ENCODE measurements at regions not wholly inside any gene's neighbourhood (a gene's known extent, or its start where the extent isn't known, plus 50 kb on each side); places are given as distances from the start of the nearest gene placed in this dataset.
"Not testable (repeated sequence)": the region's sequence is repeated elsewhere in the genome, so short reads cannot be mapped to it uniquely, and the experiment has no call there.

DNA sequence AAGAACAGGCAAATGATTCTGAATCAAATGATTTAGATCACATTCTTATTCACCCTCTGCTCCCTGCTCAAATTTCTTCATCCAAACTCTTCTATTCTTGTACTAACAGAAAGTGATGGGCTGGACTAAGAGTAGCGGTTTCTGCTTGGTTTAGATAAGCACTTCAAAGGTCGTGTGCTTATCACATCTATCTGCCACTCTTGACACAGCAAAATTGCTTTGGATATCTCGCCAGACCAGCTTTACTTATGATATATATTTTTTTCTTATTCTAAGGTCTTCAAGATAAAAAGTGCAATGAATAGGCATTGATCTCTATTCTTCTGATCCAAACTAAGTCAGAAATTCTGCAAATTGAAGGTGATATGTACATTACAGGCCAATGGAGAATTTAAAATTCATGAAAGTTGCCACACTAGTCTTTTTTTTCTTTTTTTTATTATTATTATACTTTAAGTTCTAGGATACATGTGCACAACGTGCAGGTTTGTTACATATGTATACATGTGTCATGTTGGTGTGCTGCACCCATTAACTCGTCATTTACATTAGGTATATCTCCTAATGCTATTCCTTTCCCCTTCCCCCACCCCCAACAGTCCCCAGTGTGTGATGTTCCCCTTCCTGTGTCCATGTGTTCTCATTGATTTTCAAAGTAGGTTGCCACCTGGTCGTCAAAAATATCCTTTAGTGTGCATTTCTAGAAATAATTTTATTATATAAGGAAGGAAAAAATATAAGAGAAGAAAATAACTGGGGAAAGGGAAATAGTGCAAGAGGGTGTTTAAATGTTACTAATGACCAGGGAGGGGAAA is 1941.0 kb upstream of the RAG2 start:
- no peak for DNase-seq

DNA sequence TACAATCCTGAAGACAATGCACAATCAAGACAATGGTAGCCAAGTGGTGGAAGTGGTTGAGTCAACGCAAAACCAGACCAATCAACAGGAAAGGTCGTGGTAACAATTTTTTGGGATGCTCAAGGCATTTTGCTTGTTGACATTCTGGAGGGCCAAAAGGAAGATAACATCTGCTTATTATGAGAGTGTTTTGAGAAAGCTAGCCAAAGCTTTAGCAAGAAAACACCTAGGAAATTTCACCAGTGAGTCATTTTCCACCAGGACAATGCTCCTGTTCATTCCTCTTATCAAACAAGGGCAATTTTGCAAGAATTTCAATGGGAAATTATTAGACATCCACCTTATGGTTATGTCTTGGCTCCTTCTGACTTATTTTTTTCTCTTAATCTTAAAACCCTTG is 1932.2 kb upstream of the RAG2 start:
- DNase-seq, result no peak

DNA sequence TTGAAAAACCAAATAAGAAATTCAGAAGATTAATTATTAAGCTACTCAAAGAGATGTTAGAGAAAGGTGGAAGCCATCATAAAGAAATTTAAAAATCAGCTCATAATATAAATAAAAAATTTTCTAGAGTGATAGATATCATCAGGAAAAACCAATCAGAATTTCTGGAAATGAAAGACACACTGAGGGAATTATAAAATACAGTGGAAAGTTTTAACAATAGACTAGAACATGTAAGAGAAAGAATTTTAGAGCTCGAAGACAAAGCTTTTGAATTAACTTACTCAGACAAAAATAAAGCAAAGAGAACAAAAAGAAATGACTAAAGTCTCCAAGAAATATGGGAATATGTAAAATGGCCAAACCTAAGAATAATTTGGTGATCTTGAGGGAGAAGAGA is 1926.9 kb upstream of the RAG2 start:
- no peak for DNase-seq

DNA sequence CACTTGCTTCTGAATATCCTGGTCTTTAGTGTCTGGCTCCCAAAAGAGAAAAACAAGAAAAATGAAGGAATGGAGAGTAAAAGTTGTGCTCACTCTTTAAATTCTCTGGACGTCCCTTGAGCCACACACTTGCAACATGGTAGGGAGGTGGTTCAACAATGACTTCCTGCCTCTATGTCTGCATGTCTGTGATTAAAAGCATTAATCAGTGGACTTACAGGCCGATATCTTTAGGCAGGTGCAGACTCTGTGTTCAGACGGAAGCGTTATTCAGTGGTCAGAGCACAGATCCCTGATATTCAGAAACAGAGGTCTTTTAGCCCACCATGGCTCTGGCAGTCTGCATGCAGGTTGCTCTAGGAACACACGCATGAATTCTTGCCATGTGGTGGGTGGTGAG is 1920.0 kb upstream of the RAG2 start:
- DNase-seq, result no peak

DNA sequence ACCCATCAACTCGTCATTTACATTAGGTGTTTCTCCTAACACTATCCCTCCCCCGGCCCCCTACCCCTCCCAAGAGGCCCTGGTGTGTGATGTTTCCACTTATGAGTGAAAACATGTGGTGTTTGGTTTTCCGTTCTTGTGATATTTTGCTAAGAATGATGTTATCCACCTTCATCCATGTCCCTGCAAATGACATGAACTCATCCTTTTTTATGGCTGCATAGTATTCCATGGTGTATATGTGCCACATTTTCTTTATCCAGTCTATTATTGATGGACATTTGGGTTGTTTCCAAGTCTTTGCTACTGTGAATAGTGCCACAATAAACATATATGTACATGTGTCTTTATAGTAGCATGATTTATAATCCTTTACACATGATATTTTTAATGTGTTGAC is 1914.8 kb upstream of the RAG2 start:
- not testable (repeated sequence) for DNase-seq

DNA sequence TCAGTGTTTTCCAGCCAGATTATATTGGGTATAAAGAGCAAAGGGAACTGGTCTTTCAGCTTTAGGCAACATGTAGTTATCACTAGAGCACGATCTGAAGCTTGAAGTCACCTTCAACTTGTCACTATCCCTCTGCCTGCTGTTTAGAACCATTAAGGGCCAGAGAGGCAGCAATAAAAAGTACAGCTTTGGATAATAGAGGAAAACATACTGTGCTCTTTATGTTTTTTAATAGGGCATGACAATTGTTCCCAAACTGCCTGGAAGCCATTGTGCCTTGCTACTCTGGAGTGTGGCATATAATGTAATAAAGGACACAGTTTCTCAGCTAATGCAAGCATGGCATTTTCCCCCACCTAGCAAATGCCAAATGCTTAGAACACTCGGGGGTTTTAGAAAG is 1912.0 kb upstream of the RAG2 start:
- no peak for DNase-seq

DNA sequence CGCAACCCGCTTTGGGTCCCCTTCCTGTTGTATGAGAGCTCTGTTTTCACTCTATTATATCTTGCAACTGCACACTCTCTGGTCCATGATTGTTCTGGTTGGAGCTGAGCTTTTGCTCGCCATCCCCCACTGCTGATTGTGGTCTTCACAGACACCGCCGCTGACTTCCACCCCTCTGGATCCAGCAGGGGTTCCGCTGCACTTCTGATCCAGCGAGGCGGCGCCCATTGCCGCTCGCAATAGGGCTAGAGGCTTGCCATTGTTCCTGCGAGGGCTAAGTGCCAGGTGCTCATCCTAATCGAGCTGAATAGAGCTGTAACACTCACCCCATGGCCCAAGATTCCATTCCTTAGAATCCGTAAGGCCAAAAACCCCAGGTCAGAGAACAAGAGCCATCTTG is 1905.8 kb upstream of the RAG2 start:
- no peak for DNase-seq

DNA sequence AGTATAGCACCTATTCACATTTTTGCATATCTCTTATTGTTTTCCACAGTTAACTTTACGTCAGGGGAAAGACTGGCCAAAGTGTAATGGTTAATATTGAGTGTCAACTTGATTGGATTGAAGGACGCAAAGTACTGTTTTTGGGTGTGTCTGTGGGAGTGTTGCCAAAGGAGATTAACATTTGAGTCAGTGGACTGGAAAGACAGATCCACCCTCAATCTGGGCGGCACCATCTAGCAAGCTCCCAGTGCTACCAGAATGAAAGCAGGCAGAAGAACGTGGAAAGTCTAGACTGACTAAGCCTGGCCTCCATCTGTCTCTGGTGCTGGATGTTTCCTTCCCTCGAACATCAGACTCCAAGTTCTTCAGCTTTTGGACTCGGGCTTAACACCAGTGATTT is 1900.7 kb upstream of the RAG2 start:
- DNase-seq, result no peak

DNA sequence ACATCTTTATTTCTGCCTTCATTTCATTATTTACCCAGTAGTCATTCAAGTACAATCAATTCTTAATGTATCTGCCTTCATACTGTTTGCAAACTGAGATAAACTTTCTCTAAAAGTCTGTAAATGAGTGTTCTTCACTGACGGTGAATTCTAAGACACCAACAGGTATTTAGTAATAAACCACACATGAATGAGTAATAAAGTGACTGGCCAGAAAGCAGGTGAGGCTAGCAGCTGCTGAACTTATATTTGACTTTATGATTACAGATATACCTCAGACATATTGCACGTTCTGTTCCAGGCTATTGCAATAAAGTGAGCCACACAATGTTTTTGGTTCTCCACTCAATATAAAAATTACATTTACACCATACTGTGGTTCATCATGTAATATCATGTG is 1894.0 kb upstream of the RAG2 start:
- DNase-seq, result no peak

DNA sequence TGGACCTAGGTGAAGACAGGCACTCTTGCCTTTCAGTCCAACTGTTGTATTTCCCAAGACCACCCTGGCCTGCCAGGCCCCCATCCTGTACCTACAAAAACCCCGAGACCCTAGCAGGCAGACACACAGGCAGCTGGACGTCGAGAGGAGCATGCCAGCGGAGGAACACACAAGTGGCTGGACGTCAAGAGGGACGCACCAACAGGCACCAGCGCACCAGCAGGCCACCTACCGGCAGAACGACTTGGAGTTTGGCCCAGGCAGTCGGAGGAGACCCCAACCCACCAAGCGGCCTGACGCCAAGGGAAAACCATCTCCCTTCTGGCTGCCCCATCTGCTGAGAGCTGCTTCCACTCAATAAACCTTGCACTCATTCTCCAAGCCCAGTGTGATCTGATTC is 1883.4 kb upstream of the RAG2 start:
- DNase-seq, result no peak

DNA sequence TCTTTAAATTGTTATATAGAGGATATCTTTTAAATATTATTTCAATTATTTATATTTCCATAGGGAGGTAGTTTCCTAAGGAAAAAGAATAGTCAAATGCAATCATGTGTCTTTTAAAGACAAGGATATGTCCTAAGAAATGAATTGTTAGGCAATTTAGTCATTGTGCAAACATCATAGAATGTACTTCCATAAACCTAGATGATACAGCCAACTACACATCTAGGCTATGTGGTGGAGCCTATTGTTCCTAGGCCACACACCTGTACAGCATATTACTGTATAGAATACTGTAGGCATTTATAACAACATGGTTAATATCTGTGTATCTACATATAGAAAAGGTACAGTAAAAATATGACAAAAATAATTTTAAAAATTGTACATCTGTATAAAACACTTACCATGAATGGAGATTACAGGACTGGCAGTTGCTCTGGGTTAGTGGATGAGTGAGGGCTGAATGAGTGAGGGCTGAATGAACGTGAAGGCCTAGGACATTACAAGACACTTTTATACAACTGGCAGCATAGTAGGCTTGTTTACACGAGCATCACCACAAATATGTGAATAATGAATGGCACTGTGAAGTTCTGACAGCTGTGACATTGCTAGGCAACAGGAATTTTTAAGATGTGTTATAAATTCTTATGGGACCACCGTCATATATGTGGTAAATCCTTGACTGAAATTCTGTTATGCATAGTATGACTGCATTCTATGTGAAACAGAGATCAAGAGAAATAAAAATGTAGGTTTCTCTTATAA is 1879.0 kb upstream of the RAG2 start:
- DNase-seq, result no peak

DNA sequence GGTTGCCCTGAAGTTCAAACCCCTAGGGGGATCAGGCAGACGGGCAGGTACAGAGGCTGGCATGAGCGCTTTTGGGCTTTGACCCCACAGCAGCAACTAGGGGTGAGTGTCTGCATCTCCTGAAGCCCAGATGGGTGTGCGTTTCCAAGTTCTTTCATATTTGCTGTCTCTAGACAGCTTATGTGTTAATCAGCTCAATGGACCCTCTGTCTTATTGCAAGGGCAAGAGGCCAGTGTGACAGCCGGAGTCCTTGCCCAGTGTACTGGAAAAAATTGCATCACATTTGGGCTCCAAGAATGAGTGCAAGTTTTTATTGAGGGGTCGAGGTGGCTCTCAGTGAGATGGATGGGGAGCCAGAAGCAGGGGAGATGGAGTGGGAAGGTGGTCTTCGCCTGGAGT is 1863.7 kb upstream of the RAG2 start:
- DNase-seq, result no peak

DNA sequence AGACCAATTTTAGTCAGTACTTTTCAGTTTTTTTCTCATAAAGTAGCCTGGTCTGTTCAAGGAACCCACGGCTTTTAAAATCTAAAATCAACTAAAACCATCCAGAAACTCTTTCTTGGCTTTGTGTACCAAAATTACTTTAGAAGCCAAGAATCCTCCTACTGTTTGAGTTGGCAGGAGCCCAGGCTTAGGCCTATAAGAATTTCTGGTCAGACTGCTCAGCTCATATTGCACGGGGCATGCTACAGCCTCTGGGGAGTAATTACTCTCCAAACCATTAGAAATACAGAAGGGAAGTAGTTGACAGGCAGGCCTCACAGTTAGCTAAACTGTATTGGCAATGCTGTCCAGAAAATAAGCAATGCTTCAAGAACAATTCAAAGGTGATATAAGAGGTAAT is 1862.9 kb upstream of the RAG2 start:
- DNase-seq, result peak; percentile 79

DNA sequence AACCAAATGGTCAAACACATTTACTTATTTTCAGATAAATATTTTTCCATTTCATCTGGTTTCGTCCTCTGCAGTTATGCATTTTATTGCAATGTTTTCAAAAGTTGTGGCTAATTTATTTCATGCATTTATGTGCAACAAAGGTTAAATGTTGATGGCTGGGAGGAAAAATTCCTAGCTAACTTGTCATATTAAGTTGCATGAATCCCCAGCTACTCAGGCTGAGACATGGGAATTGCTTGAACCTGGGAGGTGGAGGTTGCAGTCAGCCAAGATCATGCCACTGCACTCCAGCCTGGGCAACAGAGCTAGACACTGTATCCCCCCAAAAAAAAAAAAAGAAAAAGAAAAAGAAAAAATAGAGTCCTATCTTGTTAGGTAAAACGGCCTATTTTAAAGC is 1862.4 kb upstream of the RAG2 start:
- no peak for DNase-seq

DNA sequence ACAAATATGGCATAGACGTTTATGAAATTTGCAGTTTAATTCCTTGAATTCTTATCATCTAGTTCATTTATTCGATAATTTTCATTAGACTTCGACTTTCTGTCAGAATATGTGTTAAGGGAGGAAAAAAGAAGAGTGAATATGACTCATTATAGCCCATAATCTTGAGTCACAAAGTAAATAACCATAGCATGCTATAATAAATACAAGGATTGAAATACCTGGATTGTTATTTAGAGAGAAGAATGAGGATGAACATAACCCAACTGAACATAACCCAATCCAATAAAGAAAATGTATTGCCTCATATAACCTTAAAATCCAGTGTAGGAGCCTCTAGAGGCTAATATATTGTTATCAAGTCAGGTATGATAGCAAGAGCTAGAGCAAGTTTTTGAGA is 1858.3 kb upstream of the RAG2 start:
- no peak for DNase-seq

DNA sequence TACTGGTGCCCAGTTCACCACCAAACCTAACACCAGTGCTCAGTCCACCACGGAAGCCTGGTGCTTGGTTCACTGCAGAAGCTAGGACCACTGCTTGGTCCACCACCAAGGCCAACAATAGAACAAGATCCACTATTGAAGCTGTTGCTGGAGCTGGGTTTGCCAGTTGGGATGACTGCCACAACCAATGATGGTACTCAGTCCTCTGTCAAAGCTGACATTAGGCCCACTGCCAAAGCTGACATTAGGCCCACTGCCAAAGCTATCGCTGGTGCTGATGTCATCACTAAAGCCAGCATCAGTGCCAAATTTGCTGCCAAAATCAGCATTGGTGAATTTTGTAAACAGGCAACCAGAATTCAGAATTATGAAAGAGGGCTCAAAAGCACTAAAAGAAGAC is 1850.2 kb upstream of the RAG2 start:
- DNase-seq, result no peak

DNA sequence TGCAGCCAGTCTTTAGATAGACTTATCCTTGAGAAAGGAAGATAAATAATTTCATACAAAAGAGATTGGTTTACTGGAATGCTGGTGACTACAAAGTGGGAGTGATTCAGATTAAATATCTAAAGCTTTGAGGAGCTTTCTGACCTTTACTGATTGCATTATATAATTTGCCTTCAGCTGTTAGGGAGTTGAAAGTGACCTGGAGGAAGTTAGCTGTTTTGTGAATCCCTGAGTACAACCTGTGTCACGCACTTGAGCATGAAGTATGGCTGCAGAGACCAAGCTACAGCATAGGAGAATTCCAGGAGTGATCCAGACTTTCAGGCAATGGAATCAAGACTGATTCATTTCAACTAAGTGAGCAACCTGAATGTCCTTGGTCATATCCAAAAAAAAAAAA is 1848.3 kb upstream of the RAG2 start:
- DNase-seq, result no peak

DNA sequence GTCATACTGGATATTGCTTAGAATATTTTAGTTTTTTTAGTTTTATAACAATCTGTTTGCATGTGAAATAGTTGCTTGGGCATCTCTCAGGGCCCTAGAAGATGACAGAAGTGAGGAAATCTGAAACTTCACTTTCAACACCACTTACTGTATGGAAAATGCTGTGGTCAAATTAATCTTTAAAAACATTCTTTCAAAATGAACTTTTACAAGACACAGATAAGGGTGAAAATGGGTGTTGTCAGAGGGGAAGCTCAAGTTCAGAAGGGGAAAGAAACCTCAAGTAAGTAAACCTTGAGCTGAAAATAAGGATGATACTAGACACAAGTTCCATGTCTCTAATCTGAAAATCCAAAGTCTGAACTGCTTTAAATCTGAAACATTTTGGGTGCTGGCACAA is 1840.1 kb upstream of the RAG2 start:
- no peak for DNase-seq

DNA sequence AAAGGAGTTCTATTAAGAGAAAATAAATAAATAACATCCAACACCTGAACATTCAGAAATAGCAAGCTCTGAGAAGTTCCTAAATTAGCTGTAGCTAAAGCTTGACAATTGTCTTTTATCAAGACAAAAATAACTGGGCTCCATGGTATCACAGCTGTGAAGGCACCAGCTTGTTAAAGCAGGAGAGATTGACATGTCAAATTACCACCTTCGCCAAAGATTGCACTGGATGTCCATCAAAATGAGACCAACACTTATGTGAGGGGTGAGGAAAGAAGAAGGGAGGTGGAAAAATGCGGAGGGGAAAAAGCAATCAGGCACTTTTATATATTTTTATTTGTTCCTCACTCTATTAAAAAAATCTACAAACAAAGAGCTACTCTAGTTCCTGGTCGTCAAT is 1827.5 kb upstream of the RAG2 start:
- DNase-seq, result no peak

DNA sequence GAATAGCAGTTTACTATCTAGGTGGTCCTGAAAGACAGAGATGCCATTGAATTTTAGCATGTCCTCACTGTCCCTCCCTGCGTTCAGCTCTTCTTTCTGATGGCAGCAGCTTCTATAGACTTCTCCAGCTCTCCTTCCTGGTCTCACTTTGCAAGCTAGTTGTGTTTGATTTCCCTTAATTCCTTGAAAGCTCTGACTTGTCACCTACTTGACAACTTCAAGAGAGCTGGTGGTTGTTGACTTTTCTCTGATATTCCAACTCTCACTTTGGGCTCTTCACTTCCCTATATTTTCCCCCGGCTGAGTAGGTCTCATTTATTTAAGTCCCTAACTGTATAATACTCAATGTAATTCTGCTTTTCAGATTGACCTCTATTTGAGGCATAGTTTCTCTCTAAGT is 1825.0 kb upstream of the RAG2 start:
- no peak for DNase-seq

DNA sequence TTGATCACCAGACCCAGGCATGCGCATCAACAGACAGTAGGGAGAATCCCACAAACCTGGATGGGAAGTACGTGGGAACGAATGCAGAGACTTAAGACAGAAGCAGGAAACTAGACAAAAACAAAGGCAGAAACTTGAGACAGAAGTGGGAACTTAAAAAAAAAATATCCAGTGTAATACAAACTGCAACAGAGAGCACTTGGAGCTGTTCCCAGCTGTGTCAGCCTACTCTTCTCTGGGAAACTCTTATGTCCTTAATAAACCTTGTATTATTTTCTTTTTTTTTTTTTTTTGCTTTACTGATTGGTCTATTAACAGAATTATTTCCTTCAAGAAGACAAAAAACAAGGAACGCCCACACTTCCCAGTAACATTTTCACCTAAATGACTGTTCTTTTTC is 1818.1 kb upstream of the RAG2 start:
- no peak for DNase-seq

DNA sequence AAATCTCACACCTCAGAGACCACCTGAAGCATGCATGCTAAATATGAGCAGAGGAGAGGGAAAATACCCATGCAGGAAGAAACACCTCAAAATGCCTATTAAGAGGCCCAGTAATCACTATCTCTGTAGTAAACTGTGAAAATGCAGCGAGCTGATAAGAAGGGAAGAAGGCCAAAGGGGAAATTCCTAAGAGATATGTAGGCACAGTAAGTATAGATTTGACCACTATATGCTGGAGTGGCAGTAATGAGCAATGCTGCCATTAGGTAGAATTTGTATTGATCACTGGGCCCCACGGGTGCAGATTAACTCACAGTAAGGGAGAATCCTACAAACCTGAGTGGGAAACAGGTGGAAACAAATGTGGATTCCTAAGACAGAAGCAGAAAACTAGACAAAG is 1813.1 kb upstream of the RAG2 start:
- no peak for DNase-seq

DNA sequence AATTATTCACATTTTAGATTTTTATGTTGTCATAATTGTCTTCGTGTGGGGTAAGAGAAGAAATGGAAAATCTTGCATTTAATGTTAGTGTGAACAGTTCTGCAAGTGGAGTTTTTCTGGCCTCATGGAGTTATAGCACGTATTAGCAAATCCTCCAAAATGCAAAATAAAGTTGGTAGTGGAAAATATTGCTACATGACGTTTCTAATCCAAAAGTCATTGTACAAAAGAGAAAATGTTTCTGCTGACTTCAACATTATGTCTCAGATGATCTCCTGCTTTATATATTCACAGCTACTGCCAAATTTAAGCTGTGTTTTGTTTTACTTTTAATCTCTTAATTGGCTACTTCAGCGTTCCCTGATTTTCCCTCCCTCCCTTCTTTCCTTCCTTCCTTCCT is 1804.0 kb upstream of the RAG2 start:
- DNase-seq, result no peak

DNA sequence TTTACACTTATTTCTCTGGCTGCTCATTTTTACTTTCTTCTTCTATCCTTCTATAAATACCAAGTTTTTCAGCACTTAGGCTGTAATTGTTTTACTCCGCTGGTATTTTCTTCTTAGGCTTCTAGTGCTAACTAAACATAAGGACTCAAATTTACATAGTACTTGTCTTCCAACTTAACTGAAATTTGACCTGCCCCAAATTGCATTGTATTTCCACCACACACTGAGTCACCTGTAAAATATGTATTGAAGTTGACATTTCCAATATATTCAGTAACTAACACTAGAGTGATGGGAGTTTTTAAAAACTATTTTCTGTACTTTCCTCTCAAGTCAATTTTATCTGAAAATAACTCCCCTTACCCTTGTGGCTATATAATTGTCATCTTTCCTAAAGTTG is 1794.1 kb upstream of the RAG2 start:
- DNase-seq, result no peak

DNA sequence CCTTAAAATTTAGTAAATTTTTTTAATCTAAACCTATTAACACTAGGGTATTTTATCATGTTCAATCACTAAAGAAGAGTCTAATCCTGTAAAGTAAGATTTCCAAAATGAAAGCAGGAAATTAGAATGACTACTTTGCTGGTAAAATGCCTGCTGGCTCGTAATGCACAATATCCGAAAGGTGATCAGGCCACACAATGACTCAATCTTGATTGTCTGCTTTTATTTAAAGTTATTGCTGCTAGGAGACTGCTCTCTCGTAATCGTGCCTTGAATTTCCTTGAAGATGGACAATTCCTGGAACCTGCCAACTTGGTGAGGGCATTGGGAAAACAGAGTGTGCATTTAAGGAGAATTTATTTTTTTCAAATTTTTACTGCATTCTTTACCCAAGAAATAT is 1786.5 kb upstream of the RAG2 start:
- no peak for DNase-seq
